Activated T-cell treated with anti-CD3 and anti-CD28 coated beads, Interleukin-2, amount 50 U/mL, for 4 hours (primary cell): ENCODE measurements at regions not wholly inside any gene's neighbourhood (a gene's known extent, or its start where the extent isn't known, plus 50 kb on each side); places are given as distances from the start of the nearest gene placed in this dataset.

Source experiments
- ATAC-seq, 2 donors: fragments of 200-7000 bp; cut with Tn5 transposase; one replicate each; pipeline ENCODE4 v1.10.0; 2021
- DNase-seq: peaks from one replicate; pipeline ENCODE4 v3.0.0-alpha.2; 2020
- H3K27me3 Mint-ChIP-seq: one replicate; pipeline ENCODE4 v1.8.0; 2021; ENCODE audit warnings: low read depth, mixed read lengths
- H3K36me3 Mint-ChIP-seq: one replicate; pipeline ENCODE4 v1.8.0; 2022; ENCODE audit warnings: mixed read lengths; ENCODE audit not compliant: insufficient read depth
- H3K4me1 Mint-ChIP-seq: one replicate; pipeline ENCODE4 v1.8.0; 2021; ENCODE audit warnings: low read depth, mixed read lengths
- H3K4me3 Mint-ChIP-seq: one replicate; pipeline ENCODE4 v1.8.0; 2021; ENCODE audit warnings: mild to moderate bottlenecking, moderate library complexity, mixed read lengths
- H3K9me3 Mint-ChIP-seq: one replicate; pipeline ENCODE4 v1.8.0; 2021; ENCODE audit warnings: mixed read lengths

DNA sequence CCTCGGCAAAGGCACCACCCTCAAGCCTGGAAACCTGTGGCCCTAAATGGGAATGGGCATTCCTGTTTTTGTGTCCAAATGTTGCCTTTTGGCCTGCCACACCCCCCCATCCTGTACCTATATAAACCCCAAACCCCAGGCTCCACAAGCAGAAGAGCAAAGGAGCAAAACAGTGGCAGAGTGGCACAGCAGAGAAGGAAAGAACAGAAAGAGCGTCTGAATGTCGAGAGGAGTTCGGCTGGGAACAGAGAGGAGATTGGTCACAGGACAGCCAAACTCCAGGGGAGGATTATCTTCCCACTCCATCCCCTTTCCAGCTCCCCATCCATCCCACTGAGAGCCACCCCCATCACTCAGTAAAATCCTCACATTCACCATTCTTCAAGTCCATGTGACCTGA, 58.0 kb upstream of the PREP start:
- no peak for ATAC-seq
- H3K4me1 Mint-ChIP-seq = peaks cover 23% of the 10 kb centered on the region

DNA sequence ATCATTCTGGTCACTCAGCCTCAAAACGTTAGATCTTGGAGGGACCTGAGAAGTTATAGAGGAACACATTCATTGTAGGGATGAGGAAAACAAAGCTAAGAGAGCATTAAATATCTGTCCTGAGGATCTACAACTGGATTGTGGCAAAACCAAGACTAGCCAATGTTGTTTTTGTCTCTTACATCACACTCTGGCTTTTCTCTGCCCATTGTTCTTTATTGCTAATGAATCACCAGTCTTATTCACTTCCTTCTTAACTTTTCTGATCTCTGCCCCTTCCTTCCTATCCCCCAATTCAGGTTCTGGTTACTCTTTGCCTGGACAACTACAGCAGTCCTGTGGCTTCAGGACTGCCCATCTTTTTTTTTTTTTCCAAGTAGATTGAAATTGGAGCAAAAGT, 57.0 kb upstream of the PREP start:
- Mint-ChIP-seq H3K4me3 (no peak overlapping the region), H3K27me3 (peaks cover 11% of the 10 kb centered on the region), H3K9me3 (peaks cover 1% of the 10 kb centered on the region), H3K4me1 (peaks cover 23% of the 10 kb centered on the region), H3K36me3 (no peaks in the 10 kb centered on the region)
- no peak for ATAC-seq
- no peak for DNase-seq

More for the DNA sequence above, 58.0 kb upstream of the PREP start:
- Mint-ChIP-seq H3K27me3 (peaks cover 15% of the 10 kb centered on the region), H3K36me3 (no peaks in the 10 kb centered on the region), H3K9me3 (peaks cover 10% of the 10 kb centered on the region), H3K4me3 (no peak overlapping the region)
- no peak for DNase-seq

DNA sequence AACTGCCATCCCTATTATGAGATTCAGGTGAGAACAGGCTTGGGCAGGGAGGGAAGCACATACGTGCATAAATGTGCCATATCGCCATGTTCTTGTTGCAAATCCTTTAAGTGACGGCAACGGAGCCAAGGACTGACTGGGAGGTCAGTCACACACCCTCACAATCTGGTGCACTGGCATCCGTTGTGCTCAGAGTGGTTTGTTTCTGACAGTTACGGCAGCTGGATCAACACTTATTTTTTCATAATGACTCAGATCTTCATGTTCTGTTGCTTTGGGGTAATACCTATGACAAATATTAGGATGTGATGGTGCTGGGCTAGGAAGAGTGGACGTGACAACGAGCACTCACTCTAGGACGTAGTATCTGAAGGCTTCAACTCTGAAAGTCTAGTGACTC, 56.2 kb upstream of the PREP start:
- Mint-ChIP-seq H3K9me3 (no peaks in the 10 kb centered on the region), H3K27me3 (peaks cover 9% of the 10 kb centered on the region), H3K4me1 (peaks cover 28% of the 10 kb centered on the region), H3K4me3 (peak overlapping the region; percentile 62), H3K36me3 (no peaks in the 10 kb centered on the region)
- DNase-seq = peak; percentile 4
- peak; percentile 75 to 81 for ATAC-seq

DNA sequence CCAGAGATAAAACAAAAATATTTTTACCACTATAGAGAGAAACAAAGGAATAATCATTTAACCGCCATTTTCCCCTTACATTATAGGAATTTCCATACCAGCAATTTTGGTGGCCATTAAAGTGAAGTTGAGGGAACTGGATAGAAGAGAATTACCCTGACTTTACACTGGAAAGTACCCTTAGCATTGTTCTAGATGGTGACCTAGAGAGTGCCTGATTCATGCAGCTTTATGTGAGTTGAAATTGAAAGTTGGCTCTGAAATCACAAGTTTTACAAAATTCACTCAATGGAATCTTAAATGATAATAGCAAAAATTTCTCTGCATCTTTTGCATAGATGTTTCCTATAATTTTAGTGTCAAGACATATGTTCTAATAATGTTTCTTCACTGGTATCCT, 55.7 kb upstream of the PREP start:
- peak overlapping the region; percentile 62 for H3K4me3 Mint-ChIP-seq
- H3K36me3 Mint-ChIP-seq = no peaks in the 10 kb centered on the region
- DNase-seq (no peak), ATAC-seq (peak in 1 of 2 donors; percentile 58)
- H3K9me3 Mint-ChIP-seq = no peaks in the 10 kb centered on the region
- peaks cover 9% of the 10 kb centered on the region for H3K27me3 Mint-ChIP-seq
- peaks cover 33% of the 10 kb centered on the region for H3K4me1 Mint-ChIP-seq

DNA sequence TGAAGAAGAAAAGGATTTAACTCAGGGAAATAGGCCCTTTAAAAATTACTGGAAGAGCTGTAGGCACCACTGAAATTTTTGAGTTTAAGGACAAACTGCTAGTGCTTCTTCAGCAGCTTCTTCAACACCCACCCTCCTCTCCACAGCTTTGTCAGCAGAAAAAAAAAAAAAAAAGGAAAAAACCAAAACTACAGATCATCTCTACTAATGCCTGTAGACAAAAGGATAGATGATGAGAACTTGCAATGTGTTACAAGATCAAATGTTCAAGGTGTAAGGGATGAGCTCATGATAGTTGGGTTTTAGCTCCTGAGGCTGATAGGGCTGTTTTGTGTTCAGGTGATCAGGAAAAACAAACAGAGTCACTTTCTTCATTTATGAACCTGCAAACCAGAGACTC, 55.2 kb upstream of the PREP start:
- no peak overlapping the region for H3K4me3 Mint-ChIP-seq
- no peaks in the 10 kb centered on the region for H3K9me3 Mint-ChIP-seq
- H3K27me3 Mint-ChIP-seq = peaks cover 9% of the 10 kb centered on the region
- ATAC-seq (no peak), DNase-seq (no peak)
- H3K4me1 Mint-ChIP-seq = peaks cover 37% of the 10 kb centered on the region
- no peaks in the 10 kb centered on the region for H3K36me3 Mint-ChIP-seq

DNA sequence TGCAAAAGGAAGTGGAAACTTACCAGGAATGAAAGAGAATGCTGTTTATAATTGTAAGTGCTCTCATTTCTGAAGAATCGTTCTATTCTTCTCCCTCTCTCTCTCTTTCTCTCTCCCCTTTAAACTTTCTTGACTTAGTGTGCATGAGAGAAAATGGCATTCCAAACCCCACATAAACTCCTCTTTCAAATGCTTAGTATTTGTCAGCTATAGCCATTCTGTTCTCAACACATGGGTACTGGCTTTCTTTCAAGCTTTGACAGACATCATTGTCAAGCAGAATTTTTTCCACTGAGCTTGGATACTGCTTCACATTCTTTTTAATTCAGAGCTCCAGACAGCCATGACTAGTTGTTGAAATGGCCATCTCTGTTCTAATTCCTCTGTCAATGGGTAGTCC, 51.1 kb upstream of the PREP start:
- peak overlapping the region; percentile 62 for H3K4me3 Mint-ChIP-seq
- no peaks in the 10 kb centered on the region for H3K36me3 Mint-ChIP-seq
- peaks cover 2% of the 10 kb centered on the region for H3K27me3 Mint-ChIP-seq
- DNase-seq (no peak), ATAC-seq (no peak)
- peaks cover 32% of the 10 kb centered on the region for H3K4me1 Mint-ChIP-seq
- H3K9me3 Mint-ChIP-seq = no peaks in the 10 kb centered on the region

DNA sequence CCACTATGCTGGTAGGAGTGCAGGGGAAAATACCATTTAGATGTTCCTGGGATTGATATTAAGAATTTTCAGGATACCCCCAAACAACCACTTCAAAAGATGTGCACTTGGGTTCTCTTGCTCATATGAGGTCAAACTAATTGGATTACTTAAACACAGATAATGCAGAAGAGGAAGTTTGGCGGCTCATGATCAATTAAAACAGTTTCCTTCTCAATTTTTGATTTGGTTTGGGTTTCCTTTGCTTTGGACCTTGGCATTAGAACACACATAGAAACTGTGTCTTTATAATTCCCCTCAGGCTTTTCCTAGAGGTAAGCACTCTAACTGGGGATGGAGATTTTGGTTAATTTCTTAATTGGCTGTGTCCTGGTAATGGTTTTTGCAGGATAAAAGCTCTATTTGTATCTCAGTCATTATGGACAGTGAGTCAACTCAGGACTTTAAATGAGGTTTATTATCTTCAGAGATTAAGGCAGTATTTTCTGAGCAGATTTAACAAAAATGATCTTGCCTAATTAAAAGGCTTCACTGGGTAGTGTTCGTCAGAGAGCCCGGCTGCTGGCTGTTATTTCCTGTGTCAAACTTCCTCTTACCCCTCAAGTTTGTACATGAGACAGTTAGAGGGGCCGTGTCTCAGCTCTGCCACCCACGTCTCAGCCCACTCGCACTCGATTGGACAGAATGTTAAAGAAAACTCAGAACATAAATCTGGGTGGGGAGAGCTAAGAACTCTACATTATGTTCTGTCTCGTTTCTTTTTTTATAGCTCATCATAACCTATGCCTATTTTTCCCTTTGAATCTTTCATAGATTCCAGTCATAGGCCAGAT, 50.3 kb upstream of the PREP start:
- Mint-ChIP-seq H3K4me3 (peak overlapping the region; percentile 62), H3K4me1 (peaks cover 28% of the 10 kb centered on the region), H3K27me3 (peaks cover 4% of the 10 kb centered on the region), H3K9me3 (no peaks in the 10 kb centered on the region), H3K36me3 (no peaks in the 10 kb centered on the region)
- DNase-seq (peak; percentile 36), ATAC-seq (peak; percentile 75 to 85)
